ENCODE measurements at regions not wholly inside any gene's neighbourhood (a gene's known extent, or its start where the extent isn't known, plus 50 kb on each side); places are given as distances from the start of the nearest gene placed in this dataset.
"Not testable (repeated sequence)": the region's sequence is repeated elsewhere in the genome, so short reads cannot be mapped to it uniquely, and the experiment has no call there.

- DNase-seq: peak; percentile 18 to 54
Measured at GRCh38 chr13:68927387-68928026, 1180.1 kb upstream of the ATXN8OS start.

GRCh38 chr13:68923995-68924394, 1183.6 kb upstream of the ATXN8OS start:
- no peak for DNase-seq

DNA sequence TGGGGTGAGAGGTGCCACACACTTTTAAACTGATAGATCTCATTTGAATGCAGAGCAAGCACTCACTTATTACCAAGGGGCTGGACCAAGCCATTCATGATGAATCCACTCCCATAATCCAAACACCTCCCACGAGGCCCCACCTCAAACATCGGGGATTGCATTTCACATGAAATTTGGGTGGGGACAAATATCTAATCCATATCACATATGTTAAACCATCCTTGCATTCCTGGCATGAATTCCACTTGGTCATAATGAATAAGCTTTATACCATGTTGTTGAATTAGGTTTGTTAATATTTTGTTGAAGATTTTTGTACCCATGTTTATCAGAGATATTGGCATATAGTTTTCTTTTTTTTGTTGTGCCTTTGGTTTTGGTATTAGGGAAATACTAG, 1198.7 kb upstream of the ATXN8OS start:
- DNase-seq: no peak

- DNase-seq: no peak
Measured at GRCh38 chr13:68905186-68905585, 1202.4 kb upstream of the ATXN8OS start.

- no peak for DNase-seq
Measured at GRCh38 chr13:68897331-68897928, 1210.2 kb upstream of the ATXN8OS start.

- DNase-seq: no peak
Measured at GRCh38 chr13:68895696-68896095, 1211.9 kb upstream of the ATXN8OS start.

GRCh38 chr13:68893721-68894120, 1213.9 kb upstream of the ATXN8OS start:
- DNase-seq: not testable (repeated sequence)

- not testable (repeated sequence) for DNase-seq
Measured at GRCh38 chr13:68892596-68892995, 1215.0 kb upstream of the ATXN8OS start.

- DNase-seq: not testable (repeated sequence)
Measured at GRCh38 chr13:68890101-68890500, 1217.5 kb upstream of the ATXN8OS start.

DNA sequence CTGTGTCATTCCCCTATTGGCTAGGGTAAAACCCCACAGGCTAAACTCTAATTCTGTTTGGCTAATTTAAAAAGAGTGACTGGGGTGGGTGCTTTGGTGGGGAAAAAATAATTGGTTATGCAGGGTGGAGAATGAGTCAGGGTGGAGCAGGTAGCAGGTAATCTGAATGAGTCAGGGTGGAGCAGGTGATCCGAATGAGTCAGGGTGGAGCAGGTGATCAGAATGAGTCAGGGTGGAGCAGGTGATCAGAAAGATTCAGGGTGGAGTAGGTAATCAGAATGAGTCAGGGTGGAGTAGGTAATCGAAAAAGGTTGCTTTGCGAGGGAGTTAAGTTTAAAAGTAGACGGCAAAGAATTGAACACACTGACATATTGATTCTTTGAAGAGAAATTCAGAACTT, 1218.8 kb upstream of the ATXN8OS start:
- DNase-seq: no peak

DNA sequence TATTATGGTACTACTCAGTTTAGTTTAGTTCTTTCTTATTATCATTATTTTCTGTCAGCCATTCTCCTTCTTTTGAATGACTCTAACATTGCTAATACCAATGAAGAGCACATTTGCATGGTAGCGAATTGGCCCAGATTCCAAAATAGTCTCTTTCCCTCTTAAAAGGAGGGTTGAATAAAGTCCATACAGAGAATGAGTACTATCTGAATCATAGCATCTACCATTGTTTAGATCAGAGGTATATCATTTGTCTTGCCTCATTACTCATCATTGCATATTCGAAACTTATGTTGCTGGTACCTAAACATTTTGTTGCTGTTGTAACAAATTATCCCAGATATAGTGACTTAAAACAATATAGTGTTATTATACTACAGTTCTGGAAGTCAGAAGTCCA, 1235.3 kb upstream of the ATXN8OS start:
- DNase-seq: no peak

DNA sequence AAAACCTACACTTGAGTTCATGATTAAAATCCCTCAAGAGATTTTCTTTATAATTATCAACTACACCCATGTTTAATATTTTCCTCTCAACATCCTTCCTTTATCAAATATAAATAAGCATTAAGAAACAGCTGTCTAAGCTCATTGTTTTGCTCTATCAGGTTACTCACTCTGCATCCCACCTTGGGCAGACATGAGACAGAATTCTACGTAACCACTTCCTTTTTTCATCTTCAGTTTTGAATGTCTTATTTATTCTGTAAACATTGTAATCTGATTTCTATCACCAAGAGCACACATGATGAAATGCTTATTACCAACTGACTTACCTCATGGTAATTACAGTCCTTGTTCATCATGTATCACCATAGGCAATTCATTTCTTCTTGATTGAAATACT, 1256.6 kb upstream of the ATXN8OS start:
- no peak for DNase-seq

DNA sequence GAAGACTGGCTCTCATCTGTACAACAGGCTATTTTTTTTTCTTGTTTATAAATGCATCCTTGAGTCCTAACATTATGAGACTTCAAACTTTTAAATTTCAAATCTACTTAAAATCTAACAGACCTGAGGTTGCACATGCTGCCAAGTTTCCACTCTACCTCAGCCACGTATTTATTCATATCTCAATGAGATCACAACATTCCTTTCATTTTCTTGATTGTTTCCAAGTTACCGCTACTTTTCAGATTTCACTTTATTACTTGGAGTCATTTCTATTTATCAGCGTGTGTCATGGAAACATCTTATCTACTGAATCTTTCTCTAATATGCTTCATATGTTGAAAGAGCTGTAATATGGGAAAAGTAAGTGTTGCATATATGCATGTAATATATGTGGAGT, 1257.5 kb upstream of the ATXN8OS start:
- DNase-seq: no peak

- DNase-seq: no peak
Measured at GRCh38 chr13:68846663-68847062, 1261.0 kb upstream of the ATXN8OS start.

DNA sequence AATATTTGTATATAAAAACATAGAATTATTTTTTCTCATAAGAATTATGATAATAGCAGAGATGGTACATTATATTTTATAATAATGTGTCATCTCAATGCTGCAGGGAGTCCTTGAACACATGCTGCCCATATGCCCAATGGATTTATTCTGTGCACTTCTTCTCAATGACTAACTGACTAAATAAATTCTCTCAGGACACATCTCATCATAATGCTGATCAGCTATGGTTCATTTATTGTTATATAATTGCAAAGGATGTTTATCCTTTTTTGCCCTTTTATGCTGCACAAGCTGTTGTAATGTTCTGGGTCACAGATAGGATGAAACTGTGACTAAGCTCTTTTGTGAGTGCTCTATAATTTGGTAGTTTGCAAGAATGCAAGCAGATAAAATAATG, 1273.3 kb upstream of the ATXN8OS start:
- no peak for DNase-seq

- DNase-seq: peak in 1 of 2 experiments; percentile 26
Measured at GRCh38 chr13:68816715-68817114, 1290.9 kb upstream of the ATXN8OS start.

DNA sequence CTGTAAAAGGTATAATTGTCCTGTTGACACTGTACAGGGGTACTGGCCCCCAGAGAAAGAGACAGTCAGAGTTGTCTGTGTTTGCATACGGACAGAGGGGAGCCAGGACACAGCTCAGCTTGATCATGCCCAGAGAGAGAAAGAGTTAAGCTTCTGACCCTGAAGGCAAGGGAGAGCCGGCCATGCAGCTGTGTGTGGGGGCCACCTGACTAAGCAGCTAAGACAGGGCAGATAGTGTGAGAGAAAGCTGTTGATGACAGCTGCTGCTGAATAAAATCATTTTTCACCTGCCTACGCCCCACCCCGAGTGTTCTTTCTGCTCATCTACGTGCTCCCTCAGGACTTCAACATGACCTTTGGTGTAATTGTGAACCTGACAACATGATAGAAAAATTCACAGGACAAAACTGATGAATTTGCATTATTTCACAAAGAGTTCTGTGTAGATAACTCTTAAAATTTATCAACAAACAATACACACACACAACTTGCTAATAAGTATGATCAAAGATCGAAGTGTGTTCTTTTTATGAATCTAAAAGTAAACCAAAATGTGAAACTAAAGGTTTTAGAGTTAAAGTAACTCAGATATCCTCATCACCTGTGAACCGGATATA, 1294.3 kb upstream of the ATXN8OS start:
- no peak for DNase-seq

DNA sequence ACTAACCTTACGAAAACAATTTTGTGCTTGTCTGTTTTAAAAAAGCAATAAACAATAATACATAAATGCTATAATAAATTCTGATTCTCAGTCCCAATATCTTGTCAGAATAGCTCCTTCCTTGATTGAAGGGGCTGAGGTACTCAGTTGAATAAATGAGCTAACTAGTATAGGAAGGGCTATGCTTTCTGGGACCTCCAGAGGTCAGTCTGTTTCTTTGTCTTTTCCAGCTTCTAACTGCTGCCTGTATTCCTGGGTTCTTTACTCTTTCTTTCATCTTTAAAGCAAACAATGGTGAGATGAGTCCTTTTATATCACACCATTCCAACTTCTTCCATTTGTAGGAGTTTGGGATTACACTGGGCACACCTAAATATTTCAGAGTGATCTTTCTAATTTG, 1297.0 kb upstream of the ATXN8OS start:
- peak in 1 of 2 experiments; percentile 29 for DNase-seq

DNA sequence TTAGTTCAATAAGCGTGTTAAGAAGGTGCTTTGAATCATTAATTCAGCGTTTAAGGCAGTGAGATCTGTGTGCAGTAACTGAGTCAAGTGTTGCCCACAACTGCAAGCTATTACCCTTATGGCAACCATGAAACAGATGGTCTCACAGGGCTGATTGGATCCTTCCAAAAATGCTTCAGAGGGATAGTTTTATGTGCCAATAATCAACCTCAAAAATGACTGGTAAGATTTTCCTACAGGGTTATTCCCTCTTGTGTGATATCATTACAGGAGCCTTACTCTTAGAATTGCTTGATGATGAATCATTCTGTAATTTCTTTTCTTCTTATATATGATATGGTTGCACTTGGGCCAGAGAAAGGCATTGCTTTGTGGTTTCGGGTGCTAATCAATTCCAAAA, 1299.2 kb upstream of the ATXN8OS start:
- no peak for DNase-seq

- no peak for DNase-seq
Measured at GRCh38 chr13:68806125-68806524, 1301.5 kb upstream of the ATXN8OS start.

GRCh38 chr13:68784275-68784674, 1323.4 kb upstream of the ATXN8OS start:
- no peak for DNase-seq

DNA sequence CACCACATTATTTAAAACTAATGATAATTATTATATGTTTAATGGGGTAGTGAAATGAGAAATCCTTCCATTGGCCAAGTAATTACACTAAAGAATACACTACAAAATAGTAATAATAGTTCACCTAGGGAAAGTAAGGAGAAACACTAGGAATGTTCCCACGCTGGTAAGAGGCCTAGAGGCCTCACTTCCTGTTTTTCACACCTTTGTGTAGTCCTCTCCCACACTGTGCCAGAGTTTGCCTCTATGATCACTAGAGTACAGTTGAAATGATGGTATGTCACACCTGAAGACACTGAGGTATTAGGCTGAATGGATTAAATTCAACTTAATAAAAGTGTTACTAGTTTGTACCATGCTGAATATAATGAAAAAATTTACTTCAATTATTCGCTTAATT, 1348.0 kb upstream of the ATXN8OS start:
- DNase-seq: no peak

GRCh38 chr13:68749796-68750195, 1357.8 kb upstream of the ATXN8OS start:
- no peak for DNase-seq

GRCh38 chr13:68748038-68748437, 1359.6 kb upstream of the ATXN8OS start:
- no peak for DNase-seq

DNA sequence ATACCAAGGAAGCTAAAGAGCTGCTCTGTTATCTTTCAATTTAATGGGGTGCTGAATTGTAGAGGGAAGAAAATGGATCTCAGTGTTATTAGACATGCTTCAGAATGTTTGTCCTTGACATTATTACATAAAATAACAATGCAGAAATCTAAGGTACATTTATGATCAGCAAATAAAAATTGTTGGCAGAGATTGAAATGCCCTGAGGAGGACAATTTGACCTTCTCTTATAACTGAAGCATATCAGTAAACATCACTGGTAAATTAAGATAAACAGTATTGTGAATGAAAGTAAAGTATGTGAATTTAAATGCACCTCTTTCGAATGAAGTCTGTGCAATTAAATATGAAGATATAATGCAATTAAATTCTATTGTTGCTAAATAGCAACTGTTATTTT, 1362.1 kb upstream of the ATXN8OS start:
- DNase-seq: no peak
